Jurkat, Clone E6-1 (cell line): ENCODE measurements at regions not wholly inside any gene's neighbourhood (a gene's known extent, or its start where the extent isn't known, plus 50 kb on each side); places are given as distances from the start of the nearest gene placed in this dataset.

ENCODE experiments used
- DNase-seq: peaks from one replicate; pipeline ENCODE4 v3.0.0-alpha.2; 2011; ENCODE audit warnings: low read depth, low spot score
- H3K4me3 ChIP-seq: 2 replicates; pipeline ENCODE4 v1.5.1; 2011; ENCODE audit warnings: mild to moderate bottlenecking, low read length, control low read depth, moderate library complexity

DNA sequence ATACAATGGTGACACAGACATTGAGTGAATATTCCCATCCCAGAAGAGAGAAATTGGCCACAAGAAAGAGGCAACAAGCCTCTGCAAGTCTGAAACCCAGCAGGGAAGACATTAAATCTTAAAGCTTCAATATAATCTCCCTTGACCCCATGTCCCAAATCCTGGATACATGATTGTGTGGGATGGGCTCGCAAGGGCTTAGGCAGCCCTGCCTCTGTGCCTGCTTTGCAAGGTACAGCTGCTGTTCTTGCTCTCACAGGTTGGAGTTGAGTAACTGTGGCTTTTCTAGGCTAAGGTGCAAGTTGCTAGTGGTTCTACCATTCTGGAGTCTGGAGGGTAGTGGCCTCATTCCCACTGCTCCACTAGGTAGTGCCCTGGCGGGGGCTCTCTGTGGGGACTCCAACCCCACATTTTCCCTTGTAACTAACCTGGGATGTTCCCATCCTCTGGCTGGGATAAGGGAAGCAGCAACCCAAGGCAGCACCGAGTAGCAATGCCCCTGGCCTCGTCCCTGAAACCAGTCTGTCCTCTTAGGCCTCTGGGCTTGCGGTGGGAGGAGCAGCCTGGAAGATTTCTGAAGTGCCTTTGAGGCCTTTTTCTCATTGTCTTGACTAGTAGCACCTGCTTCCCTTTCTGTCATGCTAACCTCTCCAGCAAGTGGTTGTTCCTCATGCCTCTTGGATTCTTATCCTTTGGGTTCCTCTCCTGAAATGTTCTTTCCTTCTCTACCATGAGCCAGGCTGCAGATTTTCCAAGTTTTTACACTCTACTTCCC, 90.0 kb downstream of the FAM174B start:
- no peak overlapping the region for H3K4me3 ChIP-seq
- DNase-seq, result no peak

DNA sequence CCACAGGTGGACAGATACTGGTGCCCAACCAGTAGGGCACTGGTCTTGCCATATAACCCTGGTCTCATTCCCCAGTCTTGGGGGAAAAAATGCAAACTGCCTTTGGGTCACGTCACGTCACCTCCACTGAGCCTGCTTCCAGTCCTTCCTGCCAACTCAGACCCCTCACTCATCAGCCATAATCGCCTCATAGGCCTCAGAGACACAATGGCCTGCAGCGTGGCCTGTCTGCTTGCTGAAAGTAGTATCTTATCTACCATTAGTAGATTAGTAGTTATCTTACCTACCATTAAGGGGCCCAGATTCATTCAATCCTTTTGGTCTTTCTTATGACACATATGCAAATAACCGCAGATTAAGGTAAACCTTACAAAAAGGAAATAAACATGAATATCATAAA, 93.8 kb downstream of the FAM174B start:
- no peak for DNase-seq
- H3K4me3 ChIP-seq, result no peak overlapping the region

DNA sequence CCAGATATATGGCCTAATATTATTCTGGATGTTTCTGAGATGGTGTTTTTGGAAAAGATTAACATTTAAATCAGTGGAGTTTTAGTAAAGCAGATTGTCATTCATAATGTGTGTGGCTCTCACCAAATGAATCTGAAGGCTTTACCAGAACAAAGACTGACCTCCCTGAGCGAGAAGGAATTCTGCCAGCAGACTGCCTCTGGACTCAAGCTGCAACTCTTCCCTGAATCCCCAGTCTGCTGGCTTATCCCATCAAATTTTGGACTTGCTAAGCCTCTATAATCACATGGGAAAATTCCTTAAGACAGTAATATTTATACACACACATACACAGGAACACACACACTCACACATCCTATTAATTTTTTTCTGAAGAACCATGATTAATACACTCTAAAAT, 102.3 kb downstream of the FAM174B start:
- no peak for DNase-seq
- no peak overlapping the region for H3K4me3 ChIP-seq

DNA sequence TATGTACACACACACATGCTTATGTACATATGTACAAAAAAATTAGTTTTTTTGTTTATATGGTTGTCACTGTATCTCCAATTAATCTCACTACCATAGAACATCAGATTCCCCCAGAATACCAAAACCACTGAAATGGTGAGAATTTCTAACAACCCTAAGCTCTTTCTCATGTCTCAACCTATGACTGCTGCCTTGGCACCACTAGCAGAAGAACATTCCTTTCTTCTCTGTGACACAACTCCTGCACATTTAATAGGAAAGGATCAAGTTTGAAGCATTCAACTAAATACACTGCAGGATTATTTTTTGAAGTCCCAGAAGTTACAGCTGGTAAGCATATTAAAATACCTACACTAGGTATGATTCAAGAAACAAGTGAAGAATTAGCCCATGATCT, 109.6 kb downstream of the FAM174B start:
- no peak overlapping the region for H3K4me3 ChIP-seq
- no peak for DNase-seq

DNA sequence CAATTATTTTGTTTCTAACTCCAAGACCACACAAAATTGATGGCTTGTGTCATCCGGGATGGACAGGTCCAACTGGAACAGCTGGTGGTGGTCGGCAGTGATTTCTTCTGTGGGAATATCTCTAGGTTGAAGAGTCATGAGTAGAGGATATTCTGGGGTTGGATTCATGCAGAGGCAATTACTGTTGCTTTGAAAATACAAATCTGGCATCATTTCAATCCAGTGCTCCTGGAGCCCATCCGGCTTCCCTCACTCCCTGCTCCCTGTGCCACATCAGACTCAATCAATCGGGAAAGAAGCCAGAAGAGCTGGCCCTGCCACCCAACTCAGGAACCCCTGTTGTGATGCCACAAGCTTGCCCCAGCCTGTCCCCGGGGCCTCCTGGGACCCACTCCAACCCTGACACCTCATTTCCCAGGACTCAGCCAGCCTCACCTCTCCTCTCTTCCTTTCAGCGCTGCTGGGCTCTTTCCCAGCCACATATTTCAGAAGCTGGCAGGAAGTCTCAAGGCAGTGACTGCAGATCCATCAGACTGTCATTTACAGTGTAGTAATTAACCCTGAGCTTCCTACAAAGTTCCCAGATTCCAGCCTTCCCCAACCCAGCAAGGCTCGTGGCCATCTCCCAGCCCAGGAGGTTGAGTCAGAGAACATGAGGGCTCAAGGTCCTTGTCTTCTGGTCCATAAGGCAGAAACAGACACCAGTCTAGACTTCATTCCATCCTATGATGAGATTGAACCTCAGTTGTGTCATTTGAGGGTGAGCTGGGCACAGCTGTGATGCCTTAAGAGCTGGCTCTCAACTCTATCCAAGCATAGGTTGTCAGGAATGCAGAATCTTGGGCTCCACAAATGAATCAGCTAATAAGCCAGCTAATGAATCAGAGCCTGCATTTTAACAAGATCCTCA, 114.0 kb downstream of the FAM174B start:
- no peak for DNase-seq
- no peak overlapping the region for H3K4me3 ChIP-seq

DNA sequence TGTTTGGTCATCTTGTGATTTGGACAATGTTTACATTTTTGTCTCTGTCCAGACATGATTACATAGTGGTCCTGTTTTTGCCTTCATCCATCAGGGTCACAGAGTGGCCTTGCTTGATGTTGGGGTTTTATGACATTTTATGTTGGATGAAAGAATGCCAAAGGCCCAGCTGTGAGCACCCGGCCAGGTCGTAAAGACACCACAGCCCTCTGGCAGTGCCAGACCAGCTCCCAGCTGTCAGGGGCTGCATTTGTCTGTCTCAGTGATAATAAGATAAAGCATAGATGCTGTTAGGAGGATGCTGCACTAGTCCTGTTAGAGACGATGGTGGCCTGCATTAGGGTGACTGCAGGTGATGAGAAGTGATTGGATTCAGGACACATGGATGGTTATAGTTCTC, 117.5 kb downstream of the FAM174B start:
- no peak overlapping the region for H3K4me3 ChIP-seq
- DNase-seq, result no peak

DNA sequence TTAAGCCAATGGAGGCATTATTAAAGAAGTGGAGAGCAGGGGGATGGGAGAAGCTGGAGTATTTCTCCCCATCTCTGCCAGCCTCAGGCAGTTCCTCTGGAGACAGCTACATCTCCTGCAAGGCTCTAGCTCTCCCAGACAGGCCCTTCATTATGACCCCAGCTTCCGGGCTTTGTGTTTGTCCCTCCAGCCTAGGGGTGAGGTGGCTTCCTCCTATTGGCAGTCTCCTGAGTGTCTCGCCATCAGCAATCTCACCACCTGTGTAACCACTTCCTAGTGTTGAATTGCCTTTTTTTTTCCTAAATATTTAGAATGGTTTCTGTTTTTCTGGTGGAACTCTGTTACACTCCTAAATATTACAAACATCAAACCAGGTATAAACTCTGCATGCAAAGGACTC, 122.3 kb downstream of the FAM174B start:
- H3K4me3 ChIP-seq, result no peak overlapping the region
- DNase-seq, result peak; percentile 28

DNA sequence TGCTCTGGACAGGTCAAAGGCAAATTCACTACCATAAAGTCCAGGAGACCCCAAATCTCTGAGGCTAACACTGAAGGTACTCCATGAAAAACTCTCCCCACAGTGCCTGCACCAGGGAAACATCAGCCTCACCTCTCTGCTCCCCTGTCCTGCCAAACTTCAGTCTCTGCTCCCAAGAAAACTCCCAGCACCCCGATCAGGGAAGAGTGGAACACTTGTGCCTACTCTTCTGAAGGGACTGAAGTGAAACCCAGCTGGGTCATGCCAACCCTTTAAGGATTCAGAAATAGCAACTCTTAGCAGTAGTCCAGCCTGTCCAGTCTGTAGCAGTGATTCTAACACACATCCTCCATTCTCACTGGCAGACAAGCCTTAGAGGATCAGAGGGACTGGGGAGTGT, 124.2 kb downstream of the FAM174B start:
- H3K4me3 ChIP-seq, result no peak overlapping the region
- DNase-seq, result no peak

DNA sequence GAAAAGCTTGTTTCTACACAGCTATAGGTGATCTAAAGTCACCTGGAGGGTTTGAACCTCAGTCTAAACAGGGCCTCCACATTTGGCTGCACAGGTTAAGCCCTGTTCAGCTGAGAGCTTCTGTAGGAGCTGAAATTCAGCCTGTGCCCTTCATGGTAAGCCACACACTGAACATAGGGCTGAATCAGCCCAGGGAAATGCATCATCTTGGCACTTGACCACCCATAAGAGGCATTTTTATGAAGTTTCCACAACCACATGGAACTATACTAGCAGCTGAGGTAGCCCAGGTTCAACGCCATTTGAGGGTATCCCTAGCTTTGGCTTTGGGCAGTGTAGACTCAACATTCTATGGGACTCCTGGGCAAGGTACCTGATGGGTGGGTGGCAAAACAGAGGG, 126.8 kb downstream of the FAM174B start:
- DNase-seq, result no peak
- H3K4me3 ChIP-seq, result no peak overlapping the region

DNA sequence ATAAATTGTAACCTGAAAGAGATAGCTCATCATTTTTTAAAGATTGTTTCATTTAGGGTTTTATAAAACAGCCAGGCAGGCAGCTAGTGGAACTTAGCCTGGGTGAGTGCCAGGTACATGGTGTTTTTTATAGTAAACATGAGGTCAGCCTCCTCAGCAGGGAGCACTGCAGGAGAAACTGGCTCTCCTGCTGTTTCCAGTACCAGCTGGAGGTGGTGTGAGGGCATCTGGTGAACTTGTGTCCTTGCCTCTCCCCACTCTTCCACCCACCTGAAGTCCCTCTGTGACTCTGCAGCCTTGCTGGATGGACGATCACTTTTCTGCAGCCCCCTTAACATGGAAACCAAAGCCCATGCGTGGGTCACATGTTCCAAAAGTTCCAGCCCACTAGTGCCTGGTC, 128.4 kb downstream of the FAM174B start:
- no peak overlapping the region for H3K4me3 ChIP-seq
- DNase-seq, result no peak

DNA sequence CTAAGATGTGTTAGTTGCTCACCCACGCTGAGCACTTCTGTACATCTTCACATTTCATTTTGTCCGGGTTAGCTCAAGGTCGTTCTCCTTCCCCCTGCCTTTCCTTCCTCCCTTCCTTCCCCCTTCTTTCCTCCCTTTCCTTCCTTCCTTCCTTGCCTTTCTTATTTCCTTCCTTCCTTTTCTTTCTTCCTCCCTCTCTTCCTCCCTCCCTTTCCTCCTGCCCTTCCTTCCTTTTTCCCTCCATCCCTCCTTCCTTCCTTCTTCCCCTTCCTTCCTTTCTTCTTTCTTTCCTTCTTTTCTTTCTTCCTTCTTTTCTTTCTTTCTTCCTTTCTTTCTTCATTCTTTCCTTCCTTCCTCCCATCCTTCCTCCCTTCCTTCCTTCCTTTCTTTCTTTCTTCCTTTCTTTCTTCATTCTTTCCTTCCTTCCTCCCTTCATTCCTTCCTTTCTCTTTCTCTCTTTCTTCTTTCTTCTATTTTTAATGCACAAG, 129.8 kb downstream of the FAM174B start:
- H3K4me3 ChIP-seq, result no peak overlapping the region
- no peak for DNase-seq

DNA sequence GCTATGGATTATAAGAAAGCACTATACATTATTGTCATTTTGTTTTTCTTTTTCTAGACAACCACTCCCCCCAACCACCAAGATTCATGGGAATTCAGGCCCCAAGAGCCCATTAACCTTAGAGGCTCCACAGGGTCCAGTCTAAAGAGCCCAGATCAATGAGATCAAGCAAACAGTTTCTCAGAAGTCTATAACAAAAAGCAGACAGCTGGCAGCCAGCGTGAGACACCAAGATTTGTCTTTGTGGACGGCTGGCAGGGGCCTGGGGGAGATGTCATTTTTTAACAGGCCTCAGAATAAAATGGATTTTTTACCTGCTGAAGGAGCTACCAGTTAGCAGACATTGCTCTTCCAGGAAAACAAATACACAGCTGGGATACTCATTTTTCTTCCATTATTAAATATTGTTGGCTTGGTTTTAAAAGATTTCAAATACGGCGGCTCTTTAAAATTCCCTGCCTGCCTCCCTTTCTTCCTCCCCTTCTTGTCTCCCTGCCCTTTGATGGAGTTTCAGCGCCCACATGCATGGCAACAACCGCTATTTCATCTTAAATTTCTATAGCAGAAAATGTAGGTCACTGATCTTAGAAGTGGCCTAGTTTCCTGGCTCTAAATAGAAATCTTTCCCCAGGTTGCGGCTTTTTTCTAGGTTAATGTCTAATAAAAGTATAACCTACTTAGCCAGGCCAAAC, 130.6 kb downstream of the FAM174B start:
- no peak for DNase-seq
- no peak overlapping the region for H3K4me3 ChIP-seq

DNA sequence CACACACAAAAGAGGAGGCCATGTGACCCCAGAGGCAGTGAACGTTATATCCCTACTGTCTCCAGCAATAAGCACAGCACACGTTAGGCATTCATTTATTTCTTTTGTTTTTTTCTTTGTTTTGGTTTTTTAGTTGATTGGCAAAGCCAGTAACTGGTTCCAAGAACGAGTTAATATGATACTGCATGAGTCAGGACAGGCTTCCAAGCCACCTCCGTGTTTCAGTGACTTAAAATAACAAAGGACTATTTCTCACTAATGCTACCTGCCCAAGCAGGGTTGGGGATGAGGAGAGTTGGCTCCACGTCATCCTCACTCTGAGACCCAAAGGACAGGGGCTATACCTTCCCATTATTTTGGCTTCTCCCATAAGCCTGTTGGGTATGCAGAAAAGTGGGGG, 130.5 kb downstream of the ST8SIA2 start:
- DNase-seq, result no peak
- no peak overlapping the region for H3K4me3 ChIP-seq

DNA sequence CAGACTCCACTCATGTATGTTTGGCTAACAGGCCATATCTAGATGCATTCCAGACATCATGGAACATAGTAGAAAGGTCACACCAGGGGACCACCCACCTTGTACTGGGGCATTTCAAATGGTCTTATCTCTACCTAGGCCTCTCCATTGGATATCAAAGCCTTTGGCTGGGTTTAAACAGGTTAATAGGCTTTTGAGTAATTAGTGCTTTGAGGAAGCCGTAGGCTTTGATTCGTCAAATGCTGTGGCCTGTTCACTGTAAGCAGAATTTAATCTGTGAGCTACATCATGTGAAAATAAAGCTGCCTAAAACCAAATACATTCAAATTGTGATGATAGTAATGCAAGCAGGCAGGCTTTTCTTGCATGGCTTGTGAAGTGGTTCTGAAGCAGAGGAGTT, 129.5 kb downstream of the ST8SIA2 start:
- no peak overlapping the region for H3K4me3 ChIP-seq

DNA sequence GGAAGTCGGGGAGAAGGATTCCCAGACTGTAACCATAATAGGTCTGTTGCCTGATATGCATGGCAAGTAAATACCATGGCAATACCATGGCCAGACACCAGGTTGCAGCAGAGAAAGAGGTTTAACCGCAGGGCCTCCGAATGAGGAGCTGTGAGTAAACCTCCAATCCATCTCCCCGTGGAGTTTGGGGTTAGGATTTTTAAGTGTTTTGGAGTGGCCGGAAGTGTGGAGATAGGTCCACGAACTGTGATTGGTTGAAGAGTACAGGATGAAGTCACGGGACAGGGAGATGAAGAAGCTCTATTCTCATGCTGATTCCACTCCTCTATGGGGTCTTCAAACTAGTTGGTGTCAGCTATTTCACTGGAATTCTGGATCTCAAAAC, 127.9 kb downstream of the ST8SIA2 start:
- H3K4me3 ChIP-seq, result no peak overlapping the region
- peak; percentile 58 for DNase-seq

More for the DNA sequence above, 129.5 kb downstream of the ST8SIA2 start:
- DNase-seq, result no peak

DNA sequence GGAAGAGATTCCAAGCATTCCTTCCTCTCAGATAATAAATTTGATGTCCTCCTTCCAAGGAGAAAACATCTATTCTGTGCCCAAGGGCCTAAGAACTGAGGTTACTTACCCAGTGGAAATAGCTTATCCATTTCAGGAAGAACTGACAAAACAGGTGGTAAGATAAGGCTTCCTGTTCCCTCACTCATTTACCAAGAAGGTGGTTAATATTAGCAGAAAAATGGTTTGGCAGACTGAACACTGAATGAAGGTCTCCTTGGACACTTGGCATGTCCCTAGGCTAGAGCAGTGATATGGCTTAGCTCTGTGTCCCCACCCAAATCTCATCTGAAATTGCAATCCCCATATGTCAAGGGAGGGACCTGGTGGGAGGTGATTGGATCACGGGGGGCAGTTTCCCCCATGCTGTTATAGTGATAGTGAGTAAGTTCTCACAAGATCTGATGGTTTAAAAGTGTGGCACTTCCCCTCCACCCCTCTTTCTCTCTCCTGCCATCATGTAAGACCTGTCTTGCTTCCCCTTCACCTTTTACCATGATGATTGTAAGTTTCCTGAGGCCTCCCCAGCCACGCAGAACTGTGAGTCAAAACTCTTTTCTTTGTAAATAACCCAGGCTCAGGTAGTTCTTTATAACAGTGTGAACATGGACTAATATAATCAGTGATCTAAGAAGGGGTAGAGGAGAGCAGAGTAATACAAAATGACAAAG, 127.4 kb downstream of the ST8SIA2 start:
- H3K4me3 ChIP-seq, result no peak overlapping the region
- no peak for DNase-seq

DNA sequence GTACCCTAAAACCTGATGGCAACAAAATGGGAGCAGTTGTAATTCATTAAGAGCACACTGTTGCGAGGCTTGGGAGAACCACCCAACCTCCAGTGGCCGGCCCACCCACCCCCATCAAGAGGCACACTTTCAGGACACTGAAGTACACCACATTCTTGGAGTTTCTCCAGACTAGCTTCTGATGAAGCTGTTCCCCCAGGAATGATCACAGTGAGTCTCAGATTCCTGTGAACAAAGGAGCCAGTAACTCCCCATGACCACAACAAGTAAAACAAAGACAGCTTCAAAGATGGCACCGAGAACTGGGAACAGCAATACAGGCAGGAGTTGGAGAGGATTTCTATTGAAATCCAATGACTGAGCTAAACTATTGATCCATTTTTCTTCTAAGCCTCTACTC, 126.0 kb downstream of the ST8SIA2 start:
- H3K4me3 ChIP-seq, result no peak overlapping the region
- DNase-seq, result no peak
